A673 (cell line): ENCODE measurements at regions not wholly inside any gene's neighbourhood (a gene's known extent, or its start where the extent isn't known, plus 50 kb on each side); places are given as distances from the start of the nearest gene placed in this dataset.

Experiments used
- BruUV-seq: library from RNA; stranded (reverse); fragments of 400-500 nt; replicated peaks from 2 replicates; lab custom pipeline; 2021; lab: Mats Ljungman, UMichigan
- CTCF ChIA-PET: fragments of 300-600 bp; sonication (Branson Sonifier 250); formaldehyde crosslinking; loops from one replicate; lab custom pipeline; 2022; ENCODE audit warnings: antibody characterized with exemption; lab: Charles Lee
- POLR2A ChIA-PET: fragments of 300-600 bp; sonication (Branson Sonifier 250); formaldehyde crosslinking; loops from one replicate; lab custom pipeline; 2022; ENCODE audit warnings: antibody characterized with exemption; ENCODE audit not compliant: low non-redundant PET; lab: Charles Lee
- DNase-seq: peaks from one replicate; pipeline ENCODE4 v3.0.0-alpha.2; 2015; ENCODE audit warnings: low spot score
- H3K27ac ChIP-seq: fragments of 200-600 bp; sonication (generic); 2 replicates; pipeline ENCODE4 v1.5.1; 2016; ENCODE audit warnings: mixed run types, low read depth, mild to moderate bottlenecking, mixed read lengths, antibody characterized with exemption, low read length; ENCODE audit not compliant: poor library complexity, severe bottlenecking
- H3K27me3 ChIP-seq: fragments of 200-600 bp; sonication (generic); replicated peaks from 2 replicates; pipeline ENCODE4 v1.6.1; 2017; ENCODE audit warnings: mixed run types, low read depth, mild to moderate bottlenecking, mixed read lengths, antibody characterized with exemption, low read length; ENCODE audit not compliant: insufficient read depth, poor library complexity
- H3K36me3 ChIP-seq: fragments of 200-600 bp; sonication (generic); 2 replicates; pipeline ENCODE4 v1.6.1; 2016; ENCODE audit warnings: mixed run types, mild to moderate bottlenecking, mixed read lengths, antibody characterized with exemption, low read length; ENCODE audit not compliant: insufficient read depth, poor library complexity, severe bottlenecking
- H3K4me1 ChIP-seq: fragments of 200-600 bp; sonication (generic); 2 replicates; pipeline ENCODE4 v1.6.1; 2017; ENCODE audit warnings: mixed run types, mild to moderate bottlenecking, mixed read lengths, antibody characterized with exemption, low read length; ENCODE audit not compliant: insufficient read depth, poor library complexity, severe bottlenecking
- H3K4me3 ChIP-seq: fragments of 200-600 bp; sonication (generic); 2 replicates; pipeline ENCODE4 v1.5.1; 2016; ENCODE audit warnings: low read depth, mixed run types, mild to moderate bottlenecking, mixed read lengths, low read length; ENCODE audit not compliant: poor library complexity, severe bottlenecking
- H3K9me3 ChIP-seq: fragments of 200-600 bp; sonication (generic); 2 replicates; pipeline ENCODE4 v1.6.1; 2016; ENCODE audit warnings: mixed run types, low read depth, mild to moderate bottlenecking, mixed read lengths, antibody characterized with exemption, low read length; ENCODE audit not compliant: poor library complexity, severe bottlenecking
- EZH2 ChIP-seq: fragments of 200-600 bp; sonication (generic); IDR thresholded peaks from 2 replicates; pipeline ENCODE4 v1.6.1; 2017; ENCODE audit warnings: borderline replicate concordance, low read depth, mild to moderate bottlenecking, mixed read lengths, antibody characterized with exemption, low read length; ENCODE audit not compliant: poor library complexity, severe bottlenecking
- intact Hi-C: fragments of 100-400 bp; cut with micrococcal nuclease; formaldehyde crosslinking; loops from one replicate; pipeline ENCODE4 v1.10.0; 2022; ENCODE audit not compliant: unreplicated experiment
- TF ChIP-seq, protein P1 (sequence below): fragments of 300-800, 200-600 bp; sonication (generic); conservative IDR thresholded peaks from 2 replicates; pipeline ENCODE4 v1.5.1; 2017; ENCODE audit warnings: low read depth, mild to moderate bottlenecking, antibody characterized with exemption, low read length, moderate library complexity, mixed read lengths

DNA sequence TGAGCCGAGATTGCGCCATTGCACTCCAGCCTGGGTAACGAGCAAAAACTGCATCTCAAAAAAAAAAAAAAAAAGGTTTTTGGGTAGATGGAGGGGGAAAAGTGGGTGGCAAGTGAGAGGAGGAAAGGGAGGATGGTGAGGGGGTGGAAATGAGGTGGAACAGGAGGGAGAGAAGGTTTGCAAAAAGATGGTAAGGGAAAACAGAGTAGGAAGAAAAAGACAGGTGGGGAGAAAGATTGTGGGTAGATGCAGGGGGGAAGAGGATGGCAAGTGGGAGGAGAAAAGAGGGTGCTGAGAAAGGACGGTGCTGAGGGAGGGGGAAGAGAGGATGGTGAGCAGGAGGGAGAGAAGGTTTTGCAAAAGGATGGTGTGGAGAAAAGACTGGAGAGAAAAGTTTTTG lies 57.8 kb upstream of the C1QTNF9B start:
- intact Hi-C loops = no loop called here
- no peaks in the 10 kb centered on the region for H3K4me1 ChIP-seq
- CTCF ChIA-PET = no interaction called here
- DNase-seq = no peak
- no peak overlapping the region for H3K4me3 ChIP-seq
- H3K27me3 ChIP-seq = no peaks in the 10 kb centered on the region
- H3K27ac ChIP-seq = no peak overlapping the region
- no peaks in the 10 kb centered on the region for H3K9me3 ChIP-seq
- no peak for TF ChIP-seq EZH2
- TF ChIP-seq, protein P1, sequence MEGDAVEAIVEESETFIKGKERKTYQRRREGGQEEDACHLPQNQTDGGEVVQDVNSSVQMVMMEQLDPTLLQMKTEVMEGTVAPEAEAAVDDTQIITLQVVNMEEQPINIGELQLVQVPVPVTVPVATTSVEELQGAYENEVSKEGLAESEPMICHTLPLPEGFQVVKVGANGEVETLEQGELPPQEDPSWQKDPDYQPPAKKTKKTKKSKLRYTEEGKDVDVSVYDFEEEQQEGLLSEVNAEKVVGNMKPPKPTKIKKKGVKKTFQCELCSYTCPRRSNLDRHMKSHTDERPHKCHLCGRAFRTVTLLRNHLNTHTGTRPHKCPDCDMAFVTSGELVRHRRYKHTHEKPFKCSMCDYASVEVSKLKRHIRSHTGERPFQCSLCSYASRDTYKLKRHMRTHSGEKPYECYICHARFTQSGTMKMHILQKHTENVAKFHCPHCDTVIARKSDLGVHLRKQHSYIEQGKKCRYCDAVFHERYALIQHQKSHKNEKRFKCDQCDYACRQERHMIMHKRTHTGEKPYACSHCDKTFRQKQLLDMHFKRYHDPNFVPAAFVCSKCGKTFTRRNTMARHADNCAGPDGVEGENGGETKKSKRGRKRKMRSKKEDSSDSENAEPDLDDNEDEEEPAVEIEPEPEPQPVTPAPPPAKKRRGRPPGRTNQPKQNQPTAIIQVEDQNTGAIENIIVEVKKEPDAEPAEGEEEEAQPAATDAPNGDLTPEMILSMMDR = no peak
- no TSS peak for BruUV-seq
- H3K36me3 ChIP-seq = no peaks in the 10 kb centered on the region
- POLR2A ChIA-PET = no interaction called here

DNA sequence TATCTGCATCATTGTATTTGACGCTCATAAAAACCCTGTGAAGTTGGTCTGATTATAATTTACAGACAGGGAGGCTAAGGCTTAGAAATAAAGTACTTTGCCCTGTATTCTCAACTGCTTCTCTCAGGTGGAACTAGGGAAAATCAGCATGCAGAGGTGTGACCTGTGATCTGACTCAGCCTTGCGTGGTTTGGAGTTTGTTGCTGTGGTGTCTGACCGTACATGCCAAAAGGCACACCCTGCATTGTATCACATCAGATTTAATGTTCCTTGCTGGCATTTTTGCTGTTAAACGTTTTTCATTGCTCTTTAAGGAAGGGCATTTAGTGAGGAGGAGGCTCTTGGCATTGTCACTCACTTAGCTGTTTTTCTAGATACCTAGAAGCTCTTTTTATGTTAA lies 58.8 kb upstream of the C1QTNF9B start:
- BruUV-seq = no TSS peak
- no peak for DNase-seq
- H3K9me3 ChIP-seq = no peaks in the 10 kb centered on the region
- no peak overlapping the region for H3K27ac ChIP-seq
- POLR2A ChIA-PET = no interaction called here
- intact Hi-C loops = no loop called here
- no peaks in the 10 kb centered on the region for H3K4me1 ChIP-seq
- H3K36me3 ChIP-seq = no peaks in the 10 kb centered on the region
- CTCF ChIA-PET = interaction anchor here (0.7 kb wide), 1 partner anchor 684 kb away, joined by 4 read pairs; no protein-coding TSS in a partner anchor
- no peak overlapping the region for H3K4me3 ChIP-seq
- no peak for TF ChIP-seq EZH2
- TF ChIP-seq, protein P1 = no peak
- no peaks in the 10 kb centered on the region for H3K27me3 ChIP-seq

DNA sequence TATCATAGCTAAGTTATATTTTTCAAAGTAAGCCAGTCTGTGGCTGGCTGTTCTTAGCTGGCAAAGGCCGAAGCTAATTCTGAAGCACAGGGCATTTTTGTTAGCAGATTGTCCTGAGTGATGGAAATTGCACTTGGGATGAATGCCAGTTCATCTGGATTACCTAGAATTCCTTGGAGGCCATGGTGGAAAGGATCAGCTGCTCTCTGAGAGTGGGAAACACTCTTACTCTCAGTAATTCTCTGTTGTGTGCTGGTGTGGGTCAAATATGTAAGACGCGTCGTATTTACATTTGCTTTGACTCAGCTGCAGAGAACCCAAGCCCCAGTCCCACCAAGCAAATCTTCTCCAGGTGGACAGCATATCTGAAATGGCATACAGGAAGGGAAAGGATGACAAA lies 60.7 kb upstream of the C1QTNF9B start:
- BruUV-seq = no TSS peak
- Histone ChIP-seq H3K9me3 (no peaks in the 10 kb centered on the region), H3K27ac (no peak overlapping the region), H3K27me3 (no peaks in the 10 kb centered on the region), H3K4me1 (no peaks in the 10 kb centered on the region), H3K36me3 (no peaks in the 10 kb centered on the region), H3K4me3 (no peak overlapping the region)
- DNase-seq = no peak
- TF ChIP-seq, protein P1 = no peak
- TF ChIP-seq EZH2 = no peak
- intact Hi-C loops = no loop called here
- ChIA-PET POLR2A (no interaction called here), CTCF (no interaction called here)
